Activated T-helper 1 cell treated with anti-CD3 and anti-CD28 coated beads, Interleukin-12 subunit alpha, Interleukin-12 subunit beta, Interleukin-2, Interleukin-4 antibody, amounts not matched to agents 30 ng/mL and 10 ng/mL and 1 ng/mL, durations not matched to agents 14 hours and 24 hours and 36 hours (primary cell): ENCODE measurements at regions not wholly inside any gene's neighbourhood (a gene's known extent, or its start where the extent isn't known, plus 50 kb on each side); places are given as distances from the start of the nearest gene placed in this dataset.

ENCODE experiments used
- DNase-seq: peaks from one replicate; pipeline ENCODE4 v3.0.0; 2021; ENCODE audit warnings: low spot score
- H3K27ac Mint-ChIP-seq: one replicate; pipeline ENCODE4 v1.8.0; 2021; ENCODE audit warnings: mild to moderate bottlenecking, mixed read lengths
- H3K27me3 Mint-ChIP-seq: one replicate; pipeline ENCODE4 v1.8.0; 2022; ENCODE audit warnings: mild to moderate bottlenecking, moderate library complexity, mixed read lengths; ENCODE audit not compliant: insufficient read depth
- H3K36me3 Mint-ChIP-seq: one replicate; pipeline ENCODE4 v1.8.0; 2021; ENCODE audit warnings: low read depth, mixed read lengths
- H3K4me1 Mint-ChIP-seq: one replicate; pipeline ENCODE4 v1.8.0; 2021; ENCODE audit warnings: low read depth, mixed read lengths
- H3K4me3 Mint-ChIP-seq: one replicate; pipeline ENCODE4 v1.8.0; 2021; ENCODE audit warnings: mild to moderate bottlenecking, moderate library complexity, mixed read lengths
- H3K9me3 Mint-ChIP-seq: one replicate; pipeline ENCODE4 v1.8.0; 2021; ENCODE audit warnings: mixed read lengths
- intact Hi-C: fragments of 100-400 bp; cut with micrococcal nuclease; formaldehyde crosslinking; loops from one replicate; pipeline ENCODE4 v1.15.1; 2024

- DNase-seq, result no peak
- H3K27ac Mint-ChIP-seq, result no peak overlapping the region
- intact Hi-C loops, result no loop called here
- H3K36me3 Mint-ChIP-seq, result no peaks in the 10 kb centered on the region
- H3K4me3 Mint-ChIP-seq, result no peak overlapping the region
- H3K27me3 Mint-ChIP-seq, result no peaks in the 10 kb centered on the region
- no peaks in the 10 kb centered on the region for H3K4me1 Mint-ChIP-seq
- H3K9me3 Mint-ChIP-seq, result peaks cover 9% of the 10 kb centered on the region
Observed at GRCh38 chr13:22980936-22981335, 199.8 kb upstream of the SGCG start.

- no peak for DNase-seq
- Mint-ChIP-seq H3K4me3 (no peak overlapping the region), H3K27me3 (no peaks in the 10 kb centered on the region), H3K27ac (no peak overlapping the region), H3K9me3 (no peaks in the 10 kb centered on the region), H3K36me3 (no peaks in the 10 kb centered on the region), H3K4me1 (no peaks in the 10 kb centered on the region)
- intact Hi-C loops, result no loop called here
Observed at GRCh38 chr13:22993148-22993547, 187.6 kb upstream of the SGCG start.

GRCh38 chr13:23003446-23003845 lies 177.3 kb upstream of the SGCG start:
- Mint-ChIP-seq H3K4me3 (no peak overlapping the region), H3K36me3 (no peaks in the 10 kb centered on the region), H3K27me3 (no peaks in the 10 kb centered on the region), H3K27ac (no peak overlapping the region), H3K9me3 (peaks cover 19% of the 10 kb centered on the region), H3K4me1 (no peaks in the 10 kb centered on the region)
- intact Hi-C loops, result no loop called here
- DNase-seq, result no peak

GRCh38 chr13:23007426-23007825 lies 173.4 kb upstream of the SGCG start:
- no peak for DNase-seq
- H3K36me3 Mint-ChIP-seq, result no peaks in the 10 kb centered on the region
- no peak overlapping the region for H3K4me3 Mint-ChIP-seq
- intact Hi-C loops, result no loop called here
- no peak overlapping the region for H3K27ac Mint-ChIP-seq
- H3K27me3 Mint-ChIP-seq, result no peaks in the 10 kb centered on the region
- peaks cover 9% of the 10 kb centered on the region for H3K9me3 Mint-ChIP-seq
- no peaks in the 10 kb centered on the region for H3K4me1 Mint-ChIP-seq

GRCh38 chr13:23018143-23018542 lies 162.6 kb upstream of the SGCG start:
- Mint-ChIP-seq H3K27ac (no peak overlapping the region), H3K27me3 (no peaks in the 10 kb centered on the region), H3K4me1 (no peaks in the 10 kb centered on the region), H3K4me3 (no peak overlapping the region), H3K36me3 (no peaks in the 10 kb centered on the region), H3K9me3 (no peaks in the 10 kb centered on the region)
- intact Hi-C loops, result no loop called here
- DNase-seq, result no peak

- H3K4me1 Mint-ChIP-seq, result no peaks in the 10 kb centered on the region
- H3K4me3 Mint-ChIP-seq, result no peak overlapping the region
- no peak for DNase-seq
- H3K27ac Mint-ChIP-seq, result no peak overlapping the region
- intact Hi-C loops, result no loop called here
- no peaks in the 10 kb centered on the region for H3K9me3 Mint-ChIP-seq
- H3K36me3 Mint-ChIP-seq, result no peaks in the 10 kb centered on the region
- peaks cover 3% of the 10 kb centered on the region for H3K27me3 Mint-ChIP-seq
Observed at GRCh38 chr13:23020246-23020843, 160.4 kb upstream of the SGCG start.

GRCh38 chr13:23021906-23022305 lies 158.9 kb upstream of the SGCG start:
- no peak for DNase-seq
- Mint-ChIP-seq H3K36me3 (no peaks in the 10 kb centered on the region), H3K4me1 (no peaks in the 10 kb centered on the region), H3K4me3 (no peak overlapping the region), H3K27ac (no peak overlapping the region), H3K9me3 (no peaks in the 10 kb centered on the region), H3K27me3 (peaks cover 7% of the 10 kb centered on the region)
- intact Hi-C loops, result no loop called here

- H3K27me3 Mint-ChIP-seq, result peaks cover 7% of the 10 kb centered on the region
- intact Hi-C loops, result no loop called here
- no peaks in the 10 kb centered on the region for H3K9me3 Mint-ChIP-seq
- H3K27ac Mint-ChIP-seq, result no peak overlapping the region
- no peaks in the 10 kb centered on the region for H3K36me3 Mint-ChIP-seq
- no peak for DNase-seq
- H3K4me1 Mint-ChIP-seq, result no peaks in the 10 kb centered on the region
- no peak overlapping the region for H3K4me3 Mint-ChIP-seq
Observed at GRCh38 chr13:23022704-23023103, 158.1 kb upstream of the SGCG start.

- intact Hi-C loops, result no loop called here
Observed at GRCh38 chr13:23025864-23026608, 154.7 kb upstream of the SGCG start.

GRCh38 chr13:23039266-23039935 lies 141.4 kb upstream of the SGCG start:
- H3K4me1 Mint-ChIP-seq, result no peaks in the 10 kb centered on the region
- H3K36me3 Mint-ChIP-seq, result no peaks in the 10 kb centered on the region
- H3K27ac Mint-ChIP-seq, result no peak overlapping the region
- no peaks in the 10 kb centered on the region for H3K9me3 Mint-ChIP-seq
- intact Hi-C loops, result no loop called here
- peaks cover 2% of the 10 kb centered on the region for H3K27me3 Mint-ChIP-seq
- no peak for DNase-seq
- H3K4me3 Mint-ChIP-seq, result no peak overlapping the region

More at GRCh38 chr13:23025864-23026608, 154.7 kb upstream of the SGCG start:
- Mint-ChIP-seq H3K9me3 (no peaks in the 10 kb centered on the region), H3K4me1 (no peaks in the 10 kb centered on the region), H3K4me3 (no peak overlapping the region), H3K36me3 (no peaks in the 10 kb centered on the region), H3K27me3 (peaks cover 7% of the 10 kb centered on the region), H3K27ac (no peak overlapping the region)
- no peak for DNase-seq

GRCh38 chr13:23042181-23042580 lies 138.6 kb upstream of the SGCG start:
- intact Hi-C loops, result no loop called here
- Mint-ChIP-seq H3K4me1 (no peaks in the 10 kb centered on the region), H3K36me3 (no peaks in the 10 kb centered on the region), H3K9me3 (no peaks in the 10 kb centered on the region), H3K27ac (no peak overlapping the region), H3K27me3 (peaks cover 1% of the 10 kb centered on the region), H3K4me3 (no peak overlapping the region)
- no peak for DNase-seq

GRCh38 chr13:23044906-23045305 lies 135.9 kb upstream of the SGCG start:
- Mint-ChIP-seq H3K27ac (no peak overlapping the region), H3K4me3 (no peak overlapping the region), H3K4me1 (no peaks in the 10 kb centered on the region), H3K9me3 (no peaks in the 10 kb centered on the region), H3K27me3 (no peaks in the 10 kb centered on the region), H3K36me3 (no peaks in the 10 kb centered on the region)
- intact Hi-C loops, result no loop called here
- no peak for DNase-seq

- intact Hi-C loops, result no loop called here
- Mint-ChIP-seq H3K27ac (no peak overlapping the region), H3K27me3 (no peaks in the 10 kb centered on the region), H3K4me3 (no peak overlapping the region), H3K36me3 (no peaks in the 10 kb centered on the region), H3K9me3 (no peaks in the 10 kb centered on the region), H3K4me1 (no peaks in the 10 kb centered on the region)
- no peak for DNase-seq
Observed at GRCh38 chr13:23050126-23050525, 130.7 kb upstream of the SGCG start.
